Gastrocnemius medialis (tissue), 4 donors: ENCODE measurements at regions not wholly inside any gene's neighbourhood (a gene's known extent, or its start where the extent isn't known, plus 50 kb on each side); places are given as distances from the start of the nearest gene placed in this dataset.

Source experiments
- CTCF ChIP-seq, 5 experiments: fragments of 450-650 bp in 3 of 5; fragments of 200-600 bp in 2 of 5; sonication (generic) in 2 of 5; IDR thresholded peaks in 4 of 5; conservative IDR thresholded peaks in 1 of 5; 1 replicate in 4 of 5; 2 replicates in 1 of 5; pipeline ENCODE4 v1.5.1; 2016 to 2019; ENCODE audit warnings: antibody characterized with exemption in 5 of 5, mild to moderate bottlenecking in 3 of 5, moderate library complexity in 3 of 5
- POLR2A ChIP-seq, 2 donors: fragments of 450-650 bp; IDR thresholded peaks; one replicate each; pipeline ENCODE4 v1.6.1; 2017; ENCODE audit warnings: antibody characterized with exemption in 2 of 2, mild to moderate bottlenecking in 2 of 2, moderate library complexity in 2 of 2

GRCh38 chrX:69033936-69034335 lies 131.3 kb downstream of the PJA1 start:
- TF ChIP-seq CTCF (IDR thresholded peaks at IDR 0.05 in 4 of 5, conservative IDR thresholded peaks at IDR 0.05 in 1 of 5): no peak
- no peak for TF ChIP-seq POLR2A (IDR thresholded peaks at IDR 0.05)
